HEK293 (cell line): ENCODE measurements at regions not wholly inside any gene's neighbourhood (a gene's known extent, or its start where the extent isn't known, plus 50 kb on each side); places are given as distances from the start of the nearest gene placed in this dataset.

Experiments
- CTCF ChIA-PET: fragments of 350-600 bp; formaldehyde crosslinking; extraction: SDS; loops from one replicate; lab custom pipeline; 2021; ENCODE audit warnings: antibody characterized with exemption; lab: Yijun Ruan, JAX
- POLR2A ChIA-PET: fragments of 300-600 bp; formaldehyde crosslinking; extraction: SDS; loops from one replicate; lab custom pipeline; 2020; ENCODE audit warnings: antibody characterized with exemption, inconsistent platforms; lab: Yijun Ruan, JAX
- H3K27ac ChIP-seq: fragments of 200-500 bp; sonication (Bioruptor generic); 2 replicates; pipeline ENCODE4 v1.5.1; 2014; ENCODE audit warnings: low read depth, low read length, control low read depth, inconsistent platforms; ENCODE audit errors: extremely low read depth
- H3K36me3 ChIP-seq, 2 experiments: fragments of 200-500 bp in 1 of 2; sonication (Bioruptor generic) in 1 of 2; 1 replicate in 1 of 2; 2 replicates in 1 of 2; pipeline ENCODE4 v1.5.1; 2014 to 2017; ENCODE audit warnings: inconsistent platforms in 2 of 2, low read length in 2 of 2; ENCODE audit not compliant: control insufficient read depth in 2 of 2, insufficient read depth in 1 of 2
- H3K4me1 ChIP-seq: fragments of 200-500 bp; sonication (Bioruptor generic); 2 replicates; pipeline ENCODE4 v1.5.1; 2014; ENCODE audit warnings: mild to moderate bottlenecking, low read length, inconsistent platforms; ENCODE audit not compliant: control insufficient read depth, insufficient read depth
- H3K4me3 ChIP-seq: 2 replicates; pipeline ENCODE4 v1.5.1; 2011; ENCODE audit warnings: low read depth, mild to moderate bottlenecking, control low read depth, low read length, moderate library complexity
- H3K9me3 ChIP-seq: fragments of 200-500 bp; sonication (Bioruptor generic); 2 replicates; pipeline ENCODE4 v1.5.1; 2014; ENCODE audit warnings: low read depth, low read length, inconsistent platforms; ENCODE audit not compliant: control insufficient read depth, insufficient read depth
- GLIS2 ChIP-seq: fragments of 450-650 bp; formaldehyde crosslinking; IDR thresholded peaks from 2 replicates; pipeline ENCODE4 v1.5.1; 2016; ENCODE audit warnings: missing biosample characterization, missing genetic modification characterization
- ZBTB10 ChIP-seq: fragments of 450-650 bp; formaldehyde crosslinking; IDR thresholded peaks from 2 replicates; pipeline ENCODE4 v1.5.1; 2016; ENCODE audit warnings: missing biosample characterization, missing genetic modification characterization
- ZBTB7A ChIP-seq: fragments of 450-650 bp; formaldehyde crosslinking; IDR thresholded peaks from 2 replicates; pipeline ENCODE4 v1.5.1; 2016; ENCODE audit warnings: low read depth, missing biosample characterization, missing genetic modification characterization
- ZIC2 ChIP-seq: fragments of 450-650 bp; formaldehyde crosslinking; IDR thresholded peaks from 2 replicates; pipeline ENCODE4 v1.5.1; 2016; ENCODE audit warnings: missing biosample characterization, missing genetic modification characterization
- ZNF140 ChIP-seq: fragments of 450-650 bp; formaldehyde crosslinking; IDR thresholded peaks from 2 replicates; pipeline ENCODE4 v1.5.1; 2016; ENCODE audit warnings: missing biosample characterization, missing genetic modification characterization
- ZNF19 ChIP-seq: fragments of 450-650 bp; formaldehyde crosslinking; IDR thresholded peaks from 2 replicates; pipeline ENCODE4; 2016; ENCODE audit warnings: missing biosample characterization, missing genetic modification characterization, low read depth
- ZNF292 ChIP-seq: fragments of 450-650 bp; formaldehyde crosslinking; IDR thresholded peaks from 2 replicates; pipeline ENCODE4 v1.5.1; 2016; ENCODE audit warnings: low read depth, missing biosample characterization, missing genetic modification characterization, borderline replicate concordance
- ZNF302 ChIP-seq: fragments of 450-650 bp; formaldehyde crosslinking; IDR thresholded peaks from 2 replicates; pipeline ENCODE4 v1.5.1; 2016; ENCODE audit warnings: missing biosample characterization, missing genetic modification characterization, low read depth
- ZNF366 ChIP-seq: fragments of 450-650 bp; formaldehyde crosslinking; conservative IDR thresholded peaks from 2 replicates; pipeline ENCODE4 v1.5.1; 2016; ENCODE audit warnings: missing biosample characterization, missing genetic modification characterization
- ZNF423 ChIP-seq: fragments of 450-650 bp; formaldehyde crosslinking; IDR thresholded peaks from 2 replicates; pipeline ENCODE4 v1.5.1; 2016; ENCODE audit warnings: missing biosample characterization, missing genetic modification characterization
- ZNF426 ChIP-seq: fragments of 450-650 bp; formaldehyde crosslinking; IDR thresholded peaks from 2 replicates; pipeline ENCODE4 v1.5.1; 2017; ENCODE audit warnings: missing biosample characterization, missing genetic modification characterization, mild to moderate bottlenecking, inconsistent platforms, moderate library complexity
- ZNF624 ChIP-seq: fragments of 450-650 bp; formaldehyde crosslinking; IDR thresholded peaks from 2 replicates; pipeline ENCODE4 v1.5.1; 2017; ENCODE audit warnings: missing biosample characterization, missing genetic modification characterization
- ZNF626 ChIP-seq: fragments of 450-650 bp; sonication (Bioruptor Pico); formaldehyde crosslinking; IDR thresholded peaks from 2 replicates; pipeline ENCODE4 v1.5.1; 2018; ENCODE audit warnings: missing biosample characterization, missing genetic modification characterization, inconsistent platforms
- ZNF777 ChIP-seq: fragments of 450-650 bp; formaldehyde crosslinking; IDR thresholded peaks from 2 replicates; pipeline ENCODE4 v1.5.1; 2017; ENCODE audit warnings: missing biosample characterization, missing genetic modification characterization, borderline replicate concordance
- ZNF791 ChIP-seq: fragments of 450-650 bp; formaldehyde crosslinking; IDR thresholded peaks from 2 replicates; pipeline ENCODE4 v1.5.1; 2016; ENCODE audit warnings: missing biosample characterization, missing genetic modification characterization
- ZNF830 ChIP-seq: fragments of 450-650 bp; IDR thresholded peaks from 2 replicates; pipeline ENCODE4 v1.5.0; 2018; ENCODE audit warnings: missing biosample characterization, missing genetic modification characterization, low read depth, mild to moderate bottlenecking, moderate library complexity
- TF ChIP-seq, protein P1 (sequence below): fragments of 450-650 bp; IDR thresholded peaks from 2 replicates; pipeline ENCODE4 v1.5.1; 2018; ENCODE audit warnings: missing biosample characterization, mild to moderate bottlenecking, missing genetic modification characterization
- TF ChIP-seq, protein P2 (sequence below): fragments of 450-650 bp; formaldehyde crosslinking; IDR thresholded peaks from 2 replicates; pipeline ENCODE4 v1.5.1; 2017; ENCODE audit warnings: missing biosample characterization, missing genetic modification characterization
- TF ChIP-seq, protein P3 (sequence below): IDR thresholded peaks from 2 replicates; pipeline ENCODE4 v1.6.1; 2011; ENCODE audit warnings: mild to moderate bottlenecking, low read depth, low read length, borderline replicate concordance
- TF ChIP-seq, protein P4 (sequence below): fragments of 450-650 bp; formaldehyde crosslinking; IDR thresholded peaks from 2 replicates; pipeline ENCODE4; 2016; ENCODE audit warnings: missing biosample characterization, missing genetic modification characterization

- TF ChIP-seq ZNF626 (tag by site-specific recombination), result no peak
- TF ChIP-seq ZNF423 (tag by site-specific recombination), result no peak
- no peak for TF ChIP-seq ZBTB7A
- TF ChIP-seq, protein P1, sequence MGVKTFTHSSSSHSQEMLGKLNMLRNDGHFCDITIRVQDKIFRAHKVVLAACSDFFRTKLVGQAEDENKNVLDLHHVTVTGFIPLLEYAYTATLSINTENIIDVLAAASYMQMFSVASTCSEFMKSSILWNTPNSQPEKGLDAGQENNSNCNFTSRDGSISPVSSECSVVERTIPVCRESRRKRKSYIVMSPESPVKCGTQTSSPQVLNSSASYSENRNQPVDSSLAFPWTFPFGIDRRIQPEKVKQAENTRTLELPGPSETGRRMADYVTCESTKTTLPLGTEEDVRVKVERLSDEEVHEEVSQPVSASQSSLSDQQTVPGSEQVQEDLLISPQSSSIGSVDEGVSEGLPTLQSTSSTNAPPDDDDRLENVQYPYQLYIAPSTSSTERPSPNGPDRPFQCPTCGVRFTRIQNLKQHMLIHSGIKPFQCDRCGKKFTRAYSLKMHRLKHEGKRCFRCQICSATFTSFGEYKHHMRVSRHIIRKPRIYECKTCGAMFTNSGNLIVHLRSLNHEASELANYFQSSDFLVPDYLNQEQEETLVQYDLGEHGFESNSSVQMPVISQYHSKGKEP (tag by site-specific recombination), result no peak
- no peak for TF ChIP-seq ZNF140
- TF ChIP-seq ZBTB10 (tag by site-specific recombination), result no peak
- no peak for TF ChIP-seq ZNF19 (tag by site-specific recombination)
- TF ChIP-seq, protein P2, sequence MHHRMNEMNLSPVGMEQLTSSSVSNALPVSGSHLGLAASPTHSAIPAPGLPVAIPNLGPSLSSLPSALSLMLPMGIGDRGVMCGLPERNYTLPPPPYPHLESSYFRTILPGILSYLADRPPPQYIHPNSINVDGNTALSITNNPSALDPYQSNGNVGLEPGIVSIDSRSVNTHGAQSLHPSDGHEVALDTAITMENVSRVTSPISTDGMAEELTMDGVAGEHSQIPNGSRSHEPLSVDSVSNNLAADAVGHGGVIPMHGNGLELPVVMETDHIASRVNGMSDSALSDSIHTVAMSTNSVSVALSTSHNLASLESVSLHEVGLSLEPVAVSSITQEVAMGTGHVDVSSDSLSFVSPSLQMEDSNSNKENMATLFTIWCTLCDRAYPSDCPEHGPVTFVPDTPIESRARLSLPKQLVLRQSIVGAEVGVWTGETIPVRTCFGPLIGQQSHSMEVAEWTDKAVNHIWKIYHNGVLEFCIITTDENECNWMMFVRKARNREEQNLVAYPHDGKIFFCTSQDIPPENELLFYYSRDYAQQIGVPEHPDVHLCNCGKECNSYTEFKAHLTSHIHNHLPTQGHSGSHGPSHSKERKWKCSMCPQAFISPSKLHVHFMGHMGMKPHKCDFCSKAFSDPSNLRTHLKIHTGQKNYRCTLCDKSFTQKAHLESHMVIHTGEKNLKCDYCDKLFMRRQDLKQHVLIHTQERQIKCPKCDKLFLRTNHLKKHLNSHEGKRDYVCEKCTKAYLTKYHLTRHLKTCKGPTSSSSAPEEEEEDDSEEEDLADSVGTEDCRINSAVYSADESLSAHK (tag by site-specific recombination), result no peak
- TF ChIP-seq, protein P3, sequence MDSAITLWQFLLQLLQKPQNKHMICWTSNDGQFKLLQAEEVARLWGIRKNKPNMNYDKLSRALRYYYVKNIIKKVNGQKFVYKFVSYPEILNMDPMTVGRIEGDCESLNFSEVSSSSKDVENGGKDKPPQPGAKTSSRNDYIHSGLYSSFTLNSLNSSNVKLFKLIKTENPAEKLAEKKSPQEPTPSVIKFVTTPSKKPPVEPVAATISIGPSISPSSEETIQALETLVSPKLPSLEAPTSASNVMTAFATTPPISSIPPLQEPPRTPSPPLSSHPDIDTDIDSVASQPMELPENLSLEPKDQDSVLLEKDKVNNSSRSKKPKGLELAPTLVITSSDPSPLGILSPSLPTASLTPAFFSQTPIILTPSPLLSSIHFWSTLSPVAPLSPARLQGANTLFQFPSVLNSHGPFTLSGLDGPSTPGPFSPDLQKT, result no peak
- TF ChIP-seq ZNF426 (tag by site-specific recombination), result no peak
- no peak for TF ChIP-seq ZIC2 (tag by site-specific recombination)
- TF ChIP-seq ZNF366 (tag by site-specific recombination), result no peak
- no peak for TF ChIP-seq ZNF777 (tag by site-specific recombination)
- TF ChIP-seq ZNF292 (tag by site-specific recombination), result no peak
- no peak for TF ChIP-seq ZNF302
- TF ChIP-seq ZNF624, result no peak
- TF ChIP-seq, protein P4, sequence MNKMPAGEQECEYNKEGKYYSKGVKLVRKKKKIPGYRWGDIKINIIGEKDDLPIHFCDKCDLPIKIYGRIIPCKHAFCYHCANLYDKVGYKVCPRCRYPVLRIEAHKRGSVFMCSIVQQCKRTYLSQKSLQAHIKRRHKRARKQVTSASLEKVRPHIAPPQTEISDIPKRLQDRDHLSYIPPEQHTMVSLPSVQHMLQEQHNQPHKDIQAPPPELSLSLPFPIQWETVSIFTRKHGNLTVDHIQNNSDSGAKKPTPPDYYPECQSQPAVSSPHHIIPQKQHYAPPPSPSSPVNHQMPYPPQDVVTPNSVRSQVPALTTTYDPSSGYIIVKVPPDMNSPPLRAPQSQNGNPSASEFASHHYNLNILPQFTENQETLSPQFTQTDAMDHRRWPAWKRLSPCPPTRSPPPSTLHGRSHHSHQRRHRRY (tag by site-specific recombination), result no peak
- H3K27ac ChIP-seq, result no peak overlapping the region
- H3K36me3 ChIP-seq, result no peaks in the 10 kb centered on the region
- ChIA-PET POLR2A (no interaction called here), CTCF (no interaction called here)
- no peaks in the 10 kb centered on the region for H3K4me1 ChIP-seq
- H3K9me3 ChIP-seq, result no peaks in the 10 kb centered on the region
- no peak overlapping the region for H3K4me3 ChIP-seq
Measured at GRCh38 chr10:10094691-10095090, 923.0 kb upstream of the CELF2 start.

GRCh38 chr10:10096296-10096695, 921.4 kb upstream of the CELF2 start:
- ChIA-PET POLR2A (no interaction called here), CTCF (no interaction called here)
- Histone ChIP-seq H3K27ac (no peak overlapping the region), H3K4me3 (no peak overlapping the region), H3K36me3 (no peaks in the 10 kb centered on the region), H3K4me1 (no peaks in the 10 kb centered on the region), H3K9me3 (no peaks in the 10 kb centered on the region)
- TF ChIP-seq GLIS2 (tag by site-specific recombination) (no peak), ZNF791 (tag by site-specific recombination) (no peak), ZNF830 (no peak)
